ENCODE measurements at regions not wholly inside any gene's neighbourhood (a gene's known extent, or its start where the extent isn't known, plus 50 kb on each side); places are given as distances from the start of the nearest gene placed in this dataset.

DNA sequence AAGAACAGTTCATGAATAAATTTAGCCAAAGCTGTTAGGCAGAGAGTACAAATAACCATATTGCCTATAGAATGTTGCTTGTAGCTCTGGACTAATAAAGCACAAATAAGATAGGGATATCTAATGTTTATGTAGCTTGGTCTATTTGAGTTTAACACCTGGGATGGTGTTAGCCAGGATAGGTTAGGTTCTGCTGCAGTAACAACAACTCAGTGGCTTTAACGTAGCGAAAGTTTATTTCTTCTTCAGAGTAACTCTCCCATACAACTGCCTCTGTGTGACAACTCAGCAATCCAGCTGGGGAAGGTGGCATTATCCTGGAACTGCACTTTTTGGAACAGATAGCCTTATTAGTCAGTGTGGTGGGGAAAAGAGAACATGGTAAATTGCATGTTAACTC, 52.2 kb upstream of the STEAP4 start:
- Histone ChIP-seq H3K4me1 (ENCODE audit: control insufficient read depth, insufficient read depth, low read length, poor library complexity, severe bottlenecking) (no peaks in the 10 kb centered on the region), H3K27ac (ENCODE audit: low read depth, low read length, severe bottlenecking) (no peak overlapping the region), H3K4me3 (ENCODE audit: extremely low read depth, insufficient read depth, low read length, poor library complexity, severe bottlenecking) (no peak overlapping the region), H3K9me3 (ENCODE audit: control insufficient read depth, low read length) (no peaks in the 10 kb centered on the region), H3K36me3 (ENCODE audit: control insufficient read depth, insufficient read depth, low read length) (no peaks in the 10 kb centered on the region)
- WGBS, 2 experiments (ENCODE audit: insufficient coverage in 2 of 2), result 92% methylated on average over 2 of the region's 2 CpGs; no CpG with 5 or more reads in 1 of the 2 experiments

DNA sequence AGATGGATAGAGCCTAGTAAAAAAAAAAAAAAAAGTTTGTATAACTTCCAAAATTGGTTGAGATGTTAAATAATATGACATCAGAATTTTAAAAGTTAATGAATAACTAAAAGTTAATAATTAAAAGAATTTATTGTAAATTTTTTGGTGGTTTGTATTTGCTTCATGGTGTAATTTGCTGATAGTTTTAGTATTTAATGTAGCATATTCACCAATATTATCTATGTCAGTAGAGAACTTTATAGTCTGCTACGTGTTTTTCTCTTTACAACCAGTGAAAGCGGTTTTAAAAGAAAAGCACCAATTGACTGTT, 51.8 kb upstream of the STEAP4 start:
- Histone ChIP-seq H3K27ac (ENCODE audit: low read depth, low read length, severe bottlenecking) (no peak overlapping the region), H3K36me3 (ENCODE audit: control insufficient read depth, insufficient read depth, low read length) (no peaks in the 10 kb centered on the region), H3K4me3 (ENCODE audit: extremely low read depth, insufficient read depth, low read length, poor library complexity, severe bottlenecking) (no peak overlapping the region), H3K4me1 (ENCODE audit: control insufficient read depth, insufficient read depth, low read length, poor library complexity, severe bottlenecking) (no peaks in the 10 kb centered on the region), H3K9me3 (ENCODE audit: control insufficient read depth, low read length) (no peaks in the 10 kb centered on the region)
- WGBS, 2 experiments (ENCODE audit: insufficient coverage in 2 of 2), result no CpG with 5 or more reads among the region's 2 CpGs

DNA sequence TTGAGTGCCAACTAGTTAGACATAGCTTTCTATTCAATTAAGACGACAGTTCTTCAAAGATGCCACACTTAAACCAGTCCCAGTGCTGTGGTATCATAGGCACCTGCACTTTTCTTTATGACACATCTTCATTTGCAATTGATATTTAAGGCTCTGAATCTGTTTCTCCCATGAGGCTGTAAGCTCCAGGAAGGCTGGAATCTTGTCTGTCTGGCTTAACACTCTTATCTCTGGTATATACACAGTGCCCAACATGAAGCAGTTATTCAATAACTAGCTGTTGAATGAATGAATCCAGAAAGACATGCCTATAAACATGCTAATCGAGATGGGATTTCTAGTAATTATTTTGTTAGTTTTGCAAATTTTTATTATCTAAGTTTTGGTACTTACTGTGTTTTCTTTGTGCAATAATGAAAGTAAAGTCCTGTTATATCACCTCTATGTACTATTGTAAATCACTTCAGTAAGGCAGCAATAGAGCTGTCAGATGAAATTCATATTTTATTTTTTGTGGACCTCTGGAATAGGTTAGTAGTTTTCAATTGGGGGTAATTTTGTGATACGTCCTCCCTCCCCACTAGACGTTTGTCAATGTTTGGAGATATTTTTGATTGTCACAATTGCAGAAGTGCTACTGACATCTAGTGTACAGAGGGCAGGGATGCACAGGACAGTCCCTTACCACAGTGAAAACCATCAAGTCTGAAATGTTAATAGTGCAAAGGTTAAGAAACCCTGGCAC, 51.3 kb upstream of the STEAP4 start:
- no peaks in the 10 kb centered on the region for H3K4me1 ChIP-seq (ENCODE audit: control insufficient read depth, insufficient read depth, low read length, poor library complexity, severe bottlenecking)
- H3K27ac ChIP-seq (ENCODE audit: low read depth, low read length, severe bottlenecking), result no peak overlapping the region
- no peaks in the 10 kb centered on the region for H3K9me3 ChIP-seq (ENCODE audit: control insufficient read depth, low read length)
- no peaks in the 10 kb centered on the region for H3K36me3 ChIP-seq (ENCODE audit: control insufficient read depth, insufficient read depth, low read length)
- 71 to 91% methylated on average over 1 to 3 of the region's 4 CpGs for WGBS, 2 experiments (ENCODE audit: insufficient coverage in 2 of 2)
- no peak overlapping the region for H3K4me3 ChIP-seq (ENCODE audit: extremely low read depth, insufficient read depth, low read length, poor library complexity, severe bottlenecking)

DNA sequence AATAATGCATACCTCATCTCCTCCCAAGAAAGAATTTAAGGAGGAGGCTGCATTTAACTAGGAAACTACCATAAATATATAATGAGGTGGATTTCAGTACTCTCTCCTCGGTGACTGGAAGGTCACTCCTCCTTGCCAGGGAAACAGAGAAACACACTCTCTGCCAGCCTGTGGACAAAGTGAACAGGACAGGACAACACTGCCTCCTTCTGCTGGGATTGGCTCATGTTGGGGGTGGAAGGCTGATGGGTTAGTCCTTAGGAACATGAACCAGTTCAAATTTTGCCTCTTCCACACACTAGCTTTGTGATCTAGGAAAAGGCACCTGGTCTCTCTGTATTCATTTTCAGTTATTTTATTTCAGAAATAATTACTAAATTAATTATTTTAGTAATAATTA, 50.6 kb upstream of the STEAP4 start:
- WGBS, 2 experiments (ENCODE audit: insufficient coverage in 2 of 2), result no CpG with 5 or more reads among the region's 1 CpG
- H3K9me3 ChIP-seq (ENCODE audit: control insufficient read depth, low read length), result no peaks in the 10 kb centered on the region
- no peak overlapping the region for H3K4me3 ChIP-seq (ENCODE audit: extremely low read depth, insufficient read depth, low read length, poor library complexity, severe bottlenecking)
- H3K36me3 ChIP-seq (ENCODE audit: control insufficient read depth, insufficient read depth, low read length), result no peaks in the 10 kb centered on the region
- no peaks in the 10 kb centered on the region for H3K4me1 ChIP-seq (ENCODE audit: control insufficient read depth, insufficient read depth, low read length, poor library complexity, severe bottlenecking)
- no peak overlapping the region for H3K27ac ChIP-seq (ENCODE audit: low read depth, low read length, severe bottlenecking)

All from mesodermal cell (in vitro differentiated cells).